OCI-LY1 (cell line): ENCODE measurements at regions not wholly inside any gene's neighbourhood (a gene's known extent, or its start where the extent isn't known, plus 50 kb on each side); places are given as distances from the start of the nearest gene placed in this dataset.

Experiments
- H2AFZ ChIP-seq: fragments of 200-600 bp; sonication (generic), shearing (Covaris generic); 2 replicates; pipeline ENCODE4 v1.6.0; 2014; ENCODE audit warnings: antibody characterized with exemption, mild to moderate bottlenecking, low read length
- H3F3A ChIP-seq: fragments of 200-600 bp; sonication (generic), shearing (Covaris generic); 2 replicates; pipeline ENCODE4 v1.6.0; 2014; ENCODE audit warnings: mild to moderate bottlenecking, antibody characterized with exemption, low read length, moderate library complexity; ENCODE audit not compliant: insufficient read depth
- H3K27ac ChIP-seq: fragments of 200-600 bp; sonication (generic); 2 replicates; pipeline ENCODE4 v1.5.1; 2014; ENCODE audit warnings: low read length, mixed run types, mild to moderate bottlenecking, low read depth; ENCODE audit not compliant: poor library complexity, severe bottlenecking
- H3K27me3 ChIP-seq: fragments of 200-600 bp; sonication (generic); 2 replicates; pipeline ENCODE4 v1.6.0; 2014; ENCODE audit warnings: antibody characterized with exemption, mild to moderate bottlenecking, low read length, moderate library complexity; ENCODE audit not compliant: insufficient read depth
- H3K36me3 ChIP-seq: fragments of 200-600 bp; sonication (generic); 2 replicates; pipeline ENCODE4 v1.6.1; 2014; ENCODE audit warnings: mild to moderate bottlenecking, antibody characterized with exemption, low read length, moderate library complexity, mixed read lengths; ENCODE audit not compliant: insufficient read depth
- H3K4me1 ChIP-seq: fragments of 200-600 bp; sonication (generic); 2 replicates; pipeline ENCODE4 v1.5.1; 2014; ENCODE audit warnings: mild to moderate bottlenecking, low read length, moderate library complexity; ENCODE audit not compliant: insufficient read depth, severe bottlenecking
- H3K4me2 ChIP-seq: fragments of 200-600 bp; sonication (generic), shearing (Covaris generic); 2 replicates; pipeline ENCODE4 v1.6.1; 2014; ENCODE audit warnings: low read length
- H3K4me3 ChIP-seq: fragments of 200-600 bp; sonication (generic); 2 replicates; pipeline ENCODE4 v1.5.1; 2014; ENCODE audit warnings: low read length, low read depth, mild to moderate bottlenecking, mixed read lengths; ENCODE audit not compliant: poor library complexity, severe bottlenecking
- H3K79me2 ChIP-seq: fragments of 200-600 bp; shearing (Covaris generic); 2 replicates; pipeline ENCODE4 v1.6.1; 2016; ENCODE audit warnings: mixed run types, low read length, mixed read lengths; ENCODE audit not compliant: insufficient read depth
- H3K9ac ChIP-seq: fragments of 200-600 bp; sonication (generic), shearing (Covaris generic); 2 replicates; pipeline ENCODE4 v1.6.1; 2014; ENCODE audit warnings: mild to moderate bottlenecking, low read length, mixed read lengths
- H3K9me2 ChIP-seq: fragments of 200-600 bp; sonication (generic), shearing (Covaris generic); 2 replicates; pipeline ENCODE4 v1.6.1; 2014; ENCODE audit warnings: low read depth, mild to moderate bottlenecking, low read length, mixed read lengths
- H3K9me3 ChIP-seq: fragments of 200-600 bp; shearing (Covaris generic); 2 replicates; pipeline ENCODE4 v1.6.1; 2014; ENCODE audit warnings: low read length, mixed read lengths
- H4K20me1 ChIP-seq: fragments of 200-600 bp; sonication (generic), shearing (Covaris generic); 2 replicates; pipeline ENCODE4 v1.6.0; 2016; ENCODE audit warnings: mild to moderate bottlenecking, low read length; ENCODE audit not compliant: insufficient read depth
- EZH2 ChIP-seq: fragments of 200-600 bp; sonication (generic), shearing (Covaris generic); IDR thresholded peaks from 2 replicates; pipeline ENCODE4 v1.8.0; 2017; ENCODE audit warnings: borderline replicate concordance, mixed run types, mild to moderate bottlenecking, antibody characterized with exemption, low read length, moderate library complexity, mixed read lengths
- TF ChIP-seq, protein P1 (sequence below): fragments of 200-600 bp; sonication (generic), shearing (Covaris generic); IDR thresholded peaks from 2 replicates; pipeline ENCODE4 v1.5.1; 2017; ENCODE audit warnings: mild to moderate bottlenecking, antibody characterized with exemption, low read length, moderate library complexity, mixed read lengths

DNA sequence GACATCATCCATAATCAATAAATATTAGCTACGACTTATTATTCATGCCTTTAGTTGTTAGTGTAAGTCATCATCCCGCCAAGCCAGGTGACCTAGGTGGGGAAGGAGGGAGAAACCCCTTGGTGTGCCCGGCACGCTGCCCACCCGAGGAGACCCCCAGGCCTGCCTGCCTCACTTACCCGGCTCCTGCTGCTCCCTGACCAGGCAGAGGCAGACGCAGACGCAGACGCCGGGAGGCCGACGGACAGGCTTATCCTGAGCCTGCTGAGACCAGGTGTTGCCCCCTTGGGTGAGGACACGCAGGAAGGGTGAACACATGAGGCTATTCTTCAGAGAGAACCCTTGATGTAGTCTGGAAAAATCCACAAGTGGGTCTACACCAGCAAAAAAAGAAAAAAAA lies 401.8 kb downstream of the GALR1 start:
- H2AFZ ChIP-seq, result no peak overlapping the region

DNA sequence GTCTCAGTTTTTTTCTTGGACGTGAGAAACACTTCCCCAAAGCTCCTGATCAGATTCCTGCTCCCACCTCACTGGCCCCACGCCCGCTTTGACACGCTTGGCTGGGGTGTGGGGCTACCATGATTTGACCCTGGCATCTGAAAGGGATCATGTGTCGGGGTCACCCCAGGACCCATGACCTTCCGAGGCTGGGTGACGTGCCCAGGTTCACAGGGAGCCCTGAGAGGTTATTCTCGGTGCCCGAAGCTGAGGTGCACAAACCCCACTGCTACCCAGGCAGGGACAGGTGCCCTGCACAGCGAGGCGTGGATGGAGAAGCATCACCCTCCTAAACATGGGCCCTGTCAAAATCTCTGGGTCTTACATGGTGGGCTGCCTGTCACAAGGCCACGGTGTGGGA lies 404.1 kb downstream of the GALR1 start:
- Histone ChIP-seq H2AFZ (no peak overlapping the region), H3K4me1 (no peaks in the 10 kb centered on the region), H3F3A (no peaks in the 10 kb centered on the region), H3K4me2 (no peak overlapping the region), H3K36me3 (no peaks in the 10 kb centered on the region), H3K4me3 (no peak overlapping the region), H3K9me3 (no peaks in the 10 kb centered on the region), H3K9me2 (no peaks in the 10 kb centered on the region), H3K27ac (no peak overlapping the region), H3K79me2 (no peaks in the 10 kb centered on the region), H4K20me1 (no peaks in the 10 kb centered on the region), H3K9ac (no peak overlapping the region), H3K27me3 (0 out of 2 replicates have a peak, but pooled peaks cover 2% of the 10 kb centered on the region)
- TF ChIP-seq, protein P1, sequence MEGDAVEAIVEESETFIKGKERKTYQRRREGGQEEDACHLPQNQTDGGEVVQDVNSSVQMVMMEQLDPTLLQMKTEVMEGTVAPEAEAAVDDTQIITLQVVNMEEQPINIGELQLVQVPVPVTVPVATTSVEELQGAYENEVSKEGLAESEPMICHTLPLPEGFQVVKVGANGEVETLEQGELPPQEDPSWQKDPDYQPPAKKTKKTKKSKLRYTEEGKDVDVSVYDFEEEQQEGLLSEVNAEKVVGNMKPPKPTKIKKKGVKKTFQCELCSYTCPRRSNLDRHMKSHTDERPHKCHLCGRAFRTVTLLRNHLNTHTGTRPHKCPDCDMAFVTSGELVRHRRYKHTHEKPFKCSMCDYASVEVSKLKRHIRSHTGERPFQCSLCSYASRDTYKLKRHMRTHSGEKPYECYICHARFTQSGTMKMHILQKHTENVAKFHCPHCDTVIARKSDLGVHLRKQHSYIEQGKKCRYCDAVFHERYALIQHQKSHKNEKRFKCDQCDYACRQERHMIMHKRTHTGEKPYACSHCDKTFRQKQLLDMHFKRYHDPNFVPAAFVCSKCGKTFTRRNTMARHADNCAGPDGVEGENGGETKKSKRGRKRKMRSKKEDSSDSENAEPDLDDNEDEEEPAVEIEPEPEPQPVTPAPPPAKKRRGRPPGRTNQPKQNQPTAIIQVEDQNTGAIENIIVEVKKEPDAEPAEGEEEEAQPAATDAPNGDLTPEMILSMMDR, result no peak
- no peak for TF ChIP-seq EZH2

More for the DNA sequence above, 401.8 kb downstream of the GALR1 start:
- Histone ChIP-seq H3K36me3 (no peaks in the 10 kb centered on the region), H4K20me1 (no peaks in the 10 kb centered on the region), H3F3A (no peaks in the 10 kb centered on the region), H3K4me2 (no peak overlapping the region), H3K9ac (no peak overlapping the region), H3K27ac (no peak overlapping the region), H3K9me3 (no peaks in the 10 kb centered on the region), H3K9me2 (no peaks in the 10 kb centered on the region), H3K4me3 (no peak overlapping the region), H3K4me1 (no peaks in the 10 kb centered on the region), H3K27me3 (no peaks in the 10 kb centered on the region), H3K79me2 (no peaks in the 10 kb centered on the region)
- TF ChIP-seq, protein P1, result no peak
- TF ChIP-seq EZH2, result no peak

DNA sequence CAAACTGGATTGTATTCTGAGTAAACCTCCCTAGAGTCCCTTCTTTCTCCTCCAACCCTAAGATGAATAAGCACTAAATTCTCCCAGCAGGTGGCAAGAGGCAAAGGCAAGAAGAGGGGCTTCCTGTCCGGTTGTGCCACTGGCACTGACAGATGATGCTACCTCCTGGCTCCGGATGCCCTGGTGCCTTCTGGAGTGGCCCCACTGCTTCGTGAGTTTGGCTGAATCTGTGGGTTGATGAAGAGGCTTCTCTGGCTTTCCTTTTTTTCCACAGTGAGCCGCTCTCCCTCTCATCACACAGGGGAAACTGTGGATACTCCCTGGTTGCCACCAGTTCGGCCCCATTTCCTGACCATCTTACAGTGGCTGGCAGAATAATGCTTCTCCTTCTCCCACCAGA lies 404.7 kb downstream of the GALR1 start:
- Histone ChIP-seq H3K9me2 (no peaks in the 10 kb centered on the region), H2AFZ (no peak overlapping the region), H4K20me1 (no peaks in the 10 kb centered on the region), H3K4me3 (no peak overlapping the region), H3K27ac (no peak overlapping the region), H3K4me2 (no peak overlapping the region), H3K27me3 (0 out of 2 replicates have a peak, but pooled peaks cover 2% of the 10 kb centered on the region), H3K9me3 (no peaks in the 10 kb centered on the region), H3K4me1 (no peaks in the 10 kb centered on the region), H3K79me2 (no peaks in the 10 kb centered on the region), H3K9ac (no peak overlapping the region), H3K36me3 (no peaks in the 10 kb centered on the region), H3F3A (no peaks in the 10 kb centered on the region)
- TF ChIP-seq EZH2, result no peak
- TF ChIP-seq, protein P1, result no peak
